Activated T-cell treated with anti-CD3 and anti-CD28 coated beads, Interleukin-2, amount 50 U/mL, for 48 hours (primary cell): ENCODE measurements at regions not wholly inside any gene's neighbourhood (a gene's known extent, or its start where the extent isn't known, plus 50 kb on each side); places are given as distances from the start of the nearest gene placed in this dataset.

Experiments
- DNase-seq, 2 experiments: peaks; one replicate each; pipeline ENCODE4 v3.0.0-alpha.2; 2020

- DNase-seq, result no peak
Observed at GRCh38 chr15:99921101-99921500, 187.9 kb upstream of the LYSMD4 start.

- DNase-seq, result no peak
Observed at GRCh38 chr15:99918072-99918471, 184.8 kb upstream of the LYSMD4 start.

GRCh38 chr15:99917252-99917651 lies 184.0 kb upstream of the LYSMD4 start:
- no peak for DNase-seq

GRCh38 chr15:99916668-99917223 lies 183.5 kb upstream of the LYSMD4 start:
- no peak for DNase-seq

GRCh38 chr15:99914723-99915122 lies 181.5 kb upstream of the LYSMD4 start:
- DNase-seq, result no peak

GRCh38 chr15:99911816-99912215 lies 178.6 kb upstream of the LYSMD4 start:
- no peak for DNase-seq

GRCh38 chr15:99909592-99910295 lies 176.5 kb upstream of the LYSMD4 start:
- DNase-seq, result no peak

GRCh38 chr15:99907698-99908097 lies 174.5 kb upstream of the LYSMD4 start:
- DNase-seq, result no peak

GRCh38 chr15:99906793-99907192 lies 173.6 kb upstream of the LYSMD4 start:
- no peak for DNase-seq

GRCh38 chr15:99906311-99906710 lies 173.1 kb upstream of the LYSMD4 start:
- no peak for DNase-seq

- no peak for DNase-seq
Observed at GRCh38 chr15:99902248-99902928, 169.2 kb upstream of the LYSMD4 start.

- no peak for DNase-seq
Observed at GRCh38 chr15:99895956-99896311, 162.7 kb upstream of the LYSMD4 start.

- no peak for DNase-seq
Observed at GRCh38 chr15:99895189-99895955, 162.1 kb upstream of the LYSMD4 start.

- DNase-seq, result no peak
Observed at GRCh38 chr15:99878835-99879234, 145.6 kb upstream of the LYSMD4 start.

GRCh38 chr15:99873451-99873850 lies 140.2 kb upstream of the LYSMD4 start:
- no peak for DNase-seq

- DNase-seq, result no peak
Observed at GRCh38 chr15:99863550-99864198, 130.4 kb upstream of the LYSMD4 start.

- DNase-seq, result no peak
Observed at GRCh38 chr15:99857836-99858235, 124.6 kb upstream of the LYSMD4 start.

GRCh38 chr15:99850517-99850916 lies 117.3 kb upstream of the LYSMD4 start:
- no peak for DNase-seq

- no peak for DNase-seq
Observed at GRCh38 chr15:99845009-99845408, 111.8 kb upstream of the LYSMD4 start.

GRCh38 chr15:99844150-99844549 lies 110.9 kb upstream of the LYSMD4 start:
- no peak for DNase-seq

- DNase-seq, result no peak
Observed at GRCh38 chr15:99842071-99842470, 108.8 kb upstream of the LYSMD4 start.

GRCh38 chr15:99826157-99826780 lies 93.0 kb upstream of the LYSMD4 start:
- DNase-seq, result peak in 1 of 2 experiments; percentile 38

- no peak for DNase-seq
Observed at GRCh38 chr15:99823346-99823745, 90.1 kb upstream of the LYSMD4 start.
